Keratinocyte (primary cell): ENCODE measurements at regions not wholly inside any gene's neighbourhood (a gene's known extent, or its start where the extent isn't known, plus 50 kb on each side); places are given as distances from the start of the nearest gene placed in this dataset.

Source experiments
- CTCF ChIP-seq, 3 experiments: IDR thresholded peaks in 1 of 3; conservative IDR thresholded peaks in 1 of 3; optimal IDR thresholded peaks in 1 of 3; 2 replicates in 2 of 3; 3 replicates in 1 of 3; pipeline versions ENCODE3 to v1.5.1; 2011; ENCODE audit warnings: low read length in 3 of 3, mild to moderate bottlenecking in 3 of 3, moderate library complexity in 2 of 3, control low read depth in 1 of 3, inconsistent platforms in 1 of 3; ENCODE audit not compliant: insufficient read depth in 2 of 3; ENCODE audit errors: extremely low read depth in 1 of 3
- EZH2 ChIP-seq: IDR thresholded peaks from one replicate; pipeline ENCODE4 v1.6.1; 2012; ENCODE audit warnings: inconsistent platforms, mild to moderate bottlenecking, low read length, moderate library complexity

GRCh38 chrX:113770806-113771205 is 813.1 kb upstream of the HTR2C start:
- TF ChIP-seq EZH2 (no peak), CTCF (optimal IDR thresholded peaks at IDR 0.05 in 1 of 3, IDR thresholded peaks at IDR 0.05 in 1 of 3, conservative IDR thresholded peaks at IDR 0.05 in 1 of 3; ENCODE audit: extremely low read depth in 1 of 3, insufficient read depth in 2 of 3, low read length in 3 of 3) (no peak)
